HG02970 (cell line): ENCODE measurements at regions not wholly inside any gene's neighbourhood (a gene's known extent, or its start where the extent isn't known, plus 50 kb on each side); places are given as distances from the start of the nearest gene placed in this dataset.

ENCODE experiments used
- ATAC-seq: cut with Tn5 transposase; IDR thresholded peaks from one replicate; pipeline ENCODE4 v1.9.1; 2021; ENCODE audit warnings: mild to moderate bottlenecking, moderate library complexity, moderate number of reproducible peaks; ENCODE audit not compliant: unreplicated experiment, low FRiP score

- no peak for ATAC-seq
Observed at GRCh38 chr18:70457223-70457622, 168.4 kb downstream of the SOCS6 start.

GRCh38 chr18:70456376-70456775, 167.5 kb downstream of the SOCS6 start:
- no peak for ATAC-seq

- no peak for ATAC-seq
Observed at GRCh38 chr18:70455731-70456130, 166.9 kb downstream of the SOCS6 start.

DNA sequence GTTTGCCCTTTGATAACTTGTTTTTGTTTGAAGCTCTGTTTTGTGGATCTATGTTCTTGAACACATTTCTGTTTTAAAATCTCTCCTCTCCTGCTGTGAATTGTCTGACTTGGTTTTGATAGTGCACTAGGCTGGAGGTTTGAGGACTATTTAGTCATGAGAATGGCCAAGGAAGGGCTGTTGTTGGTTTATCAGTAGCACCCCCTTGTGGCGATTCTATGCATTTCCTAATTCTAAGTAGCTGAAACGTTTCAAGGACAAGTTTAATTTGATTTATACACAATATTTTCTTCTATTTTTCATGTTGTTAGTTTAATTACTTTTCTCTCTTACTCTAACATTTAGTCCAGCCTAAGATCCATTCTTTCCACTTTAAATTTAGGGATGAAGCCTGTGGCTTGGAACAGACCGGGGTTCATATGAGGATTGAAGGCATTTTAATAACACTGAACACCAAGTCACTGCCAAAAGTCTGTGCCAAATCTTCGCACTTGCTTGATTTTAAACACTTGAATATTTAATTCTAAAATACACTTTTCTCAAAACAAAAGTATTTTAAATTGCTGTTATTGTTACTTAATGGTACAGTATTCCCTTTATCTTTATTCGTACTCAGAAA, 166.0 kb downstream of the SOCS6 start:
- ATAC-seq = no peak

- ATAC-seq = no peak
Observed at GRCh38 chr18:70453058-70453775, 164.4 kb downstream of the SOCS6 start.

GRCh38 chr18:70452501-70452900, 163.7 kb downstream of the SOCS6 start:
- ATAC-seq = no peak

DNA sequence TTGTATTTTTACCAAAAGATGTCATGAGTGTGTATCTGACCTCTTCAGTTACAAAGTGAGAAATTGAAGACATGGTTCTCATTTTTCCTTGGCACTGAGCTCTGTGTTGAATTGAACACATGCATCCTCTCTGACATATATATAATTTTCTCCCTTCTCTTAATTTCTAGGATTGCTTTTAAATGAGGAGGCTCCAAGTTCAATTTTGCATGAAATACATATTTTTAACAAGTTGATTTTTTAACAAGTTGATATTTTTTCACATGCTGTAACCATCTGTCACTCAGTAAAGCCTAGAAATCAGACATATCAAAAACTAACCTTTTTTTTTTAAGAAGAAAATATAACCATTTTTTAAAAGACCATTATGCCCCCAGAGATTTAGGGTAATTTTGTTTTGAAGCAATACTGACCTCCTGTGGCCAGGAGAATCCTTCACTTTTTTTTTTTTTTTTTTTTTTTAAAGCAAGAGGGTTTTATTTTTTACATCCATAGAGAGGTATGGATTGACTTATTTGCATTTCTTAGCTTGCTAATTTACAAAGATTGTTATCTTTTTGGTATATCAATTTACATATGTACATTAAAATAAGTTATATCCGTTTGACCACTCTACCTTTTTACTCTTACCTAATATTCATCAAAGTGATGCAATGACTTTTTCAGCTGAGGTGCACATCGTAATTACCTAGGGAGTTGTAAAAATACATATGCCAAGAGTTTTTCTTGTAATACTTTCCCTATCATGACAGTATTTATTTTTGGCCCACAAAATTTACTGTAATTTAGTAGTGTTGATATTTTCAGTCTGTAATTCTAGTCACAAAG, 161.8 kb downstream of the SOCS6 start:
- no peak for ATAC-seq

DNA sequence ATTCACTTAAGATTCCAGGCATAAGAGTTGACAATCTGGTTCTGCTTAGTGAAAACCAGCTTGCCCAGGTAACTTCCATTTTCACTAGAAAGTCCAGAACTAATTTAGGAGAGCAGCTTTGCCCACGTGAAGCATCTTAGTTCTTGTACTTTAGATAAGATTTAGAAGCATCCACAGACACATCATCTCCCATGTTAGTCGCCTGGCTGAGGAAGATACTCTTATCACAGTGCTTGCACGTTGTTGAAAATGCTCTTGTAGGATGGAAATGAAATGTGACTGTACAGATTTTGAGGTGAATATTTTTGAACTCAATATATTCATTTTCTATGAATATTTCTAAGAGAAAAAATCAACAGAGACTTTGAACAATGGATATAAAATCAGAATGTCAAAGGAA, 159.7 kb downstream of the SOCS6 start:
- no peak for ATAC-seq

- ATAC-seq = no peak
Observed at GRCh38 chr18:70446063-70446462, 157.2 kb downstream of the SOCS6 start.

- ATAC-seq = no peak
Observed at GRCh38 chr18:70442933-70443332, 154.1 kb downstream of the SOCS6 start.

DNA sequence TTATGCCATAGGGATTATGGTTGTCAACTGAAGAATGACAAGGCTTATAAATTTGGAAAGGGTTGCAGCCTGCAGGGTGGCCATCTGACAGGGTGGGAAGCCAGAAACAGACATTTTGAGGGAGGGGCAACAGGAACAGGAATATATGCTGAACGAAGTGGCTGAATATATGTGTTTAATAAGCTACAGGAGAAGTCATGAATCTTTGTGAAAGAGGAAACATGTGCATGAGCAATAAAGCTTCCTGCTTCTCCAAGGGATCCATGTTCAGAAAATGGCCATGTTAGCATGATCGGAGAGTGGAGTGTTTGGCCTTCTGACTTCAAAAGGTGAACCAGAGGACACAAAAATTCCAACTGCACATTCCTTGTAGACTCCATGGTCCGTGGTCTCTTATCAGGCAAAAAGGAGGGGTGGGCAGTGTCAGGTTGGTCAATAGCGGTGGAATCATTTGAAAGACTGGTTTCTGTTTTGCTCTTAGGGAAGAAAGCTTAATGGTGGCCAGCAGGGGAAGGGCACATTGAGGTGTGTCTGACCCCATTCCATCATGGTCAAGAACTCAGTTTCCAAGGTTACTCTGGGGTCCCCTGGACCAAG, 144.1 kb downstream of the SOCS6 start:
- no peak for ATAC-seq

- no peak for ATAC-seq
Observed at GRCh38 chr18:70431203-70431624, 142.4 kb downstream of the SOCS6 start.

DNA sequence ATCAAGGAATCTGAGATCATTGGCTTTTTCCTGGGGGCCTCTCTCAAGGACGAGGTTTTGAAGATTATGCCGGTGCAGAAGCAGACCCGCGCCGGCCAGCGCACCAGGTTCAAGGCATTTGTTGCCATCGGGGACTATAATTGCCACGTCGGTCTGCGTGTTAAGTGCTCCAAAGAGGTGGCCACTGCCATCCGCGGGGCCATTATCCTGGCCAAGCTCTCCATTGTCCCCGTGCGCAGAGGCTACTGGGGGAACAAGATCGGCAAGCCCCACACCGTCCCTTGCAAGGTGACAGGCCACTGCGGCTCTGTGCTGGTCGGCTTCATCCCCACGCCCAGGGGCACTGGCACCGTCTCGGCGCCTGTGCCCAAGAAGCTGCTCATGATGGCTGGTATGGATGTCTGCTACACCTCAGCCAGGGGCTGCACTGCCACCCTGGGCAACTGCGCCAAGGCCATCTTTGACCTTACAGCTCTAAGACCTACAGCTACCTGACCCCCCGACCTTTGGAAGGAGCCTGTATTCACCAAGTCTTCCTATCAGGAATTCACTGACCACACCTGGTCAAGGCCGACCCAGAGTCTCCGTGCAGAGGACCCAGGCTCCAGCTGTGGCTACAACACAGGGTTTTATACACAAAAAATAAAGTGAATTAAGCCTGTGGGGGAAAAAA, 141.8 kb downstream of the SOCS6 start:
- ATAC-seq = no peak

DNA sequence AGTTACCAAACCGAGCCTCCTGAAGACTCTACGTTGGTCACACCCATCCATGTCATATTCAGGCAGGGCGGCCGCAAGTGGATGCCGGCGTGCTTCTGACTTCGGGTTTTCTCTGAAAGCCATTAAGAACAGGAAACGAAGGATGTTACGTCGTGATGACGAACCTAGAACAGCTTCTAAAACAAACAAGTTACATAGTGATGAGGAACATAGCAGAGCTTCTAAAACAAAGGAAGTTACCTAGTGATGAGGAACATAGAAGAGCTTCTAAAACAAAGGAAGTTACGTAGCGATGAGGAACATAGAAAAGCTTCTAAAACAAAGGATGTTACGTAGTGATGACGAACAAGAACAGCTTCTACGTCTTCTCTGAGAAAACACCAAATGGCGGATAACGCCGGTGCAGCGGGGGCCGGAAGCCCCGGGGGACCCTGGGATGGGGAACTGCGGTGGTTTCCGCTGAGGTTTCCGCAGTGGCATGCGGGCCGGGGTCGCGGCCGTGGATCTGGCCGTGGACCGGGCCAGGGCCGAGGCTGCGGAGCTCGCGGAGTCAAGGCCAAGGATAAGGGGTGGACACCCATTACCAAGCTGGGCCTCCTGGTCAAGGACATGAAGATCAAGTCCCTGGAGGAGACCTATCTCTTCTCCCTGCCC, 141.1 kb downstream of the SOCS6 start:
- ATAC-seq = no peak

DNA sequence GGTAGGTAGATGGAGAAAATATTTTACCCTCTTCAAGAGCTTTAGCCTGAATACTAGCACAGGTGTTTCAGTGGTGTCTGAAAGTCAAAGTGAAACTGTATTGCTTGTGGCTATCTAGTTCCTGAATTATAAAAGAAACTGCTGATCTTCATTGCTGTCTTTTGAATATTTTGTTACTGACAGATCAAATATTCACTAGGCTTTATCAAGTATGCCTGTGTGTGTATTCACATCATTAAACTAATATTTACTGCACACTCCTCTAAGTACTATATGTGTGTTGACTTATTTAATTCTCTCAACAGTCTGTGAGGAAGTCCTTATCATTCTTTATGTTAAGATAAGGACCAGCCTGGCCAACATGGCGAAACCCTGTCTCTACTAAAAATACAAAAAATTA, 139.6 kb downstream of the SOCS6 start:
- ATAC-seq = peak; percentile 97

DNA sequence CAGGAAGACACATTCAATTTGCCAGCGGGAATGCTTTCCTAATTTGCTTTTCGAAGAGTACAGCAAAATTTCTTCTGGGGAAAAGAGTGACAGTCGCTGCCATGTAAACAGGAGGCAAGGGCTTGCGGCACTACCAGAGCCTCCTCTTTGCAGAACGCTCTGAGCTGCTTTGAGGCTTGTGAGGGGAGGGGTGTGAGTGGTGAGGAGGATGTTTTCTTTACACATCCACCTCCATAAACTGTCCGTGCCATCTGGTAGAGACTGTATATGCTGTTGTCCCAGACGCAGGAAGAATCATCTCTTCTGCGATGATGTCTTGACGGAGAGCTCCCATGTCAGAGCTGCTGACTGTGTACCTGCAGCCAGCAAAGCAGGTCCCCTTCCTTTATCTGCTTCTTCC, 138.0 kb downstream of the SOCS6 start:
- ATAC-seq = no peak

DNA sequence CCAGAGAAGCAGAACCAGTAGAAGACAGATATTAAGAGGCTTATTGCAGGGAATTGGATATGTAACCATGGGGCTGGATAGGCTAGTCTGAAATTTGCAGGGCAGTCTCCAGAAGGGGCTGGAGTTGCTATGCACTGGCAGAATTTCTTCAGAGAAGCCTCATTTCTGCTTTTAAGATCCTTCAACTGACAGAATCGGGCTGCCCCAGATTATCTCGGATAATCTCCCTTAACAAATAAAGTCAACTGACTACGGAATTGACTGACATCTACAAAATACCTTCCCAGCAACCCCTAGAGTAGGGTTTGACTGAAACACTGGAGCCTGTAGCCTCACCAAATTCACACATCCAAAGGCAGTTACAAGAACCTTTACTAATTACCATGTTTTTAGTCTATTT, 136.4 kb downstream of the SOCS6 start:
- ATAC-seq = no peak

DNA sequence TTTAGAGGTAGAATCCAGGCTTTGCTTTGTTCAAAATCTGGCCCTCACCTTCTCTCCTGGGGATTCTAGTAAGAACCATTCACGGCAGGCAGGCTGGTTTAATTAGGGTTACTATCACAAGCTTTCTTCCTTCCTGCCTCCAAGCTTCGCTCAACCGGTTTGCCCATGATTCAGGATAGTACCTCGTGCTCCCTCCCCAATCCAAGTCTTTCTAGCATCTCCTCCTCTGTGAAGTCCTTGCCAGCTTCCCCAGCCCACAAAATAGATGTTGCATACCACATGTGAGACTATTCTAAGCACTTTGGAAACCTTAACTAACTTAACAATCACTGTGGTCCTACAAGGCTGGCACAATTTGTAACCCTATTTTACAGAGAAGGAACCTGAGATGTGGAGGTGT, 135.1 kb downstream of the SOCS6 start:
- no peak for ATAC-seq

DNA sequence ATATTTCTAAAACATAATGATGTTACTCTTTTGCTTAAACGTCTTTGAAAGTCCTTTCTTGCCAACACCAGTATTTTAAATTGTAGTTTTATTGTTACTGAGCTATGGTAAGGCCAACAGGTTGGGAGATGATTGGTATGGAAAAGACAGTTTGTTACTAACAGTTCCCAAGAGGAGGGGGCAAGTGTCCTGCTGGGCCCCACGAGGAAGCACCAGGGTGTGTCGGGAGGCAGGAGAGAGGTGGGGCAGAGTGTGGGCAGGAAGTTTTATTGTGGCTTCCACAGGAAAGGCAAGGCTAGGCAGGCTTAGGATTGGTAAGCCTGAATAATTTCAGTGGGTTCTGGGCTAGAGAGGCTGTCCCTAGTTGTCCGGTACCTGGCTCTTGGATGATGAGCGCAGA, 134.3 kb downstream of the SOCS6 start:
- ATAC-seq = no peak

GRCh38 chr18:70422391-70422965, 133.6 kb downstream of the SOCS6 start:
- no peak for ATAC-seq
